ENCODE measurements at regions not wholly inside any gene's neighbourhood (a gene's known extent, or its start where the extent isn't known, plus 50 kb on each side); places are given as distances from the start of the nearest gene placed in this dataset.

DNA sequence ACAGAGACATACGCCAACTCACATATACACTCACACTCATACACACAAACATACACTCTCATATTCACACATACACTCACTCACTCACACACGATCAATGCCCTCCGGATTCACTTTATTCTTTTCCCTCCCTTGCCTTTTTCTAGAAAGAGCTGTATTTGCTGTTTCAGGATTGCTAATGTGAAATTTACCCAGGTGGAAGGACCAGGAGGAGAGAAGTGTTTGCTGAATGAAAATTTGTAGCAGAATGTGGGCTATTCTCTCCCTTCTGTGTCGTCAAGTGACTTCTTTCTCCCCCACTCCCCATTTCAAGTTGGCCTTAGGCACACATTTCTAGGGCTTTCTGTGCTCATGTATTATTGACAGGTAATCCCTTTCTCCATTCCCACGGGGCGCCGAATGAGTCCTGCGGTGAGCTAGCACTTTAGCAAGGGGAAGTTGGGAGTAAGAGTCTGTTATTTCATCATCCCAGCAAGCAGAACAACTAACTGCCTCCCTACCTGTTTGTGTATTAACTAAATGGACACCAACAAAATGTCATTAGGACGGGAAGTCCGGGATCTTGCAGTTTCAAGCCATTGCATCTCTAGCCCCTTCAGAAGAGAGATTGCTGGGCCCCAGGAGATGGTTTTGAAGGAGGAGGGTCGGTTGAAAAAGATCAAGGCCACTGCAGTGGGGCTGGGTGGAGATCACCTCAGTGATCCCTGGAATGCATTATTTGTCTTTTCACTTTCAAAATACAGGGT, 97.1 kb upstream of the TAF11L2 start:
- intact Hi-C loops (cut with DNase I): no loop called here
- DNase-seq: no peak
- no peaks in the 10 kb centered on the region for H3K9me3 ChIP-seq
- H3K27ac ChIP-seq: no peak overlapping the region
- H3K4me3 ChIP-seq: no peak overlapping the region
- H3K4me1 ChIP-seq: peaks cover 0 to 7% (median 0%) of the 10 kb centered on the region in 3 donors
- H3K27me3 ChIP-seq: peaks cover 0 to 12% (median 0%) of the 10 kb centered on the region in 4 donors
- no peaks in the 10 kb centered on the region for H3K36me3 ChIP-seq
- TF ChIP-seq POLR2A (IDR thresholded peaks at IDR 0.05): no peak
- TF ChIP-seq, protein P1, sequence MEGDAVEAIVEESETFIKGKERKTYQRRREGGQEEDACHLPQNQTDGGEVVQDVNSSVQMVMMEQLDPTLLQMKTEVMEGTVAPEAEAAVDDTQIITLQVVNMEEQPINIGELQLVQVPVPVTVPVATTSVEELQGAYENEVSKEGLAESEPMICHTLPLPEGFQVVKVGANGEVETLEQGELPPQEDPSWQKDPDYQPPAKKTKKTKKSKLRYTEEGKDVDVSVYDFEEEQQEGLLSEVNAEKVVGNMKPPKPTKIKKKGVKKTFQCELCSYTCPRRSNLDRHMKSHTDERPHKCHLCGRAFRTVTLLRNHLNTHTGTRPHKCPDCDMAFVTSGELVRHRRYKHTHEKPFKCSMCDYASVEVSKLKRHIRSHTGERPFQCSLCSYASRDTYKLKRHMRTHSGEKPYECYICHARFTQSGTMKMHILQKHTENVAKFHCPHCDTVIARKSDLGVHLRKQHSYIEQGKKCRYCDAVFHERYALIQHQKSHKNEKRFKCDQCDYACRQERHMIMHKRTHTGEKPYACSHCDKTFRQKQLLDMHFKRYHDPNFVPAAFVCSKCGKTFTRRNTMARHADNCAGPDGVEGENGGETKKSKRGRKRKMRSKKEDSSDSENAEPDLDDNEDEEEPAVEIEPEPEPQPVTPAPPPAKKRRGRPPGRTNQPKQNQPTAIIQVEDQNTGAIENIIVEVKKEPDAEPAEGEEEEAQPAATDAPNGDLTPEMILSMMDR (IDR thresholded peaks at IDR 0.05): no peak
- WGBS, 2 donors: 55 to 56% methylated on average over 10 to 11 of the region's 11 CpGs

DNA sequence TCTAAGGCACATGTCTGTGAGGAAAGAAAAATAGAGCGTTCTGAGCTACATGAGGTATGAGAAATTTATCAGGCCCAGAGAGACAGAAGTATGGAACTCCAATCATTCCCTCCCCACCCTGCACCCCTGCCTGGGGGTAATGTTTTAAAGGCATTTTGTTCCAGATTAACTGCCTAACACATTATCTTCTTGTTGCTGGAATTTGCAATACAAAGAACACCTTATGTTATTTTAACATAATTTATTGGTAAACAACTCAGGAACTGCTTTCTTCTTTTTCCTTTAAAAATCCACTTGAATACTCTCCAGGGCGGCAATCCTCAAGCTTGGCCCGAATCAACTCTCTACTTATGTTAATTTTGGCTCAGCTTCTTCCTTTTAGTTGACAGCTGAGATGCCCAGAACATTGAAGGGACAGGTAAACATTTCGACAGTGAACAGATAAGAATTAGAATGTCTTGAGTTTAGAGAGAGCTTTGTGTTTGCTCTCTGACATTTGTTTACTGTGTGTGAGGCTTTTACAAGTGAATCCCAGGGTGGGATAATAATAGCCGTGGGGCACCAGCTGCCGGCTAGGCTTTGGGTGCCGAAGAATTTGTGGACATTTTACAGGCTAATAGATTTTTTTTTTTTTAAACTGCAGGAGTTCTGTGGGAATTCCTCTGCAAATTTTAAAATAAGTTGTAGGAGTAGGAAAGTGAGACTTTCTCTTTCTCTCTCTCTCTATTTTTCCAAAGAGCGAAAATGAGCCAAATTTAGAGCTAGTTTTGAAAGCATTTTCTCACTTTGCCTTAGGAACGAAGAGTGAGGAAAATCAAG, 96.4 kb upstream of the TAF11L2 start:
- H3K27me3 ChIP-seq: peaks cover 0 to 12% (median 0%) of the 10 kb centered on the region in 4 donors
- WGBS, 2 donors: 39 to 50% methylated on average over 9 of the region's 9 CpGs
- TF ChIP-seq, protein P1 (IDR thresholded peaks at IDR 0.05): no peak
- no peak for TF ChIP-seq POLR2A (IDR thresholded peaks at IDR 0.05)
- intact Hi-C loops (cut with DNase I): no loop called here
- H3K27ac ChIP-seq: no peak overlapping the region
- H3K9me3 ChIP-seq: no peaks in the 10 kb centered on the region
- no peak for DNase-seq
- no peak overlapping the region for H3K4me3 ChIP-seq
- H3K4me1 ChIP-seq: peaks cover 0 to 7% (median 2%) of the 10 kb centered on the region in 3 donors
- H3K36me3 ChIP-seq: no peaks in the 10 kb centered on the region

DNA sequence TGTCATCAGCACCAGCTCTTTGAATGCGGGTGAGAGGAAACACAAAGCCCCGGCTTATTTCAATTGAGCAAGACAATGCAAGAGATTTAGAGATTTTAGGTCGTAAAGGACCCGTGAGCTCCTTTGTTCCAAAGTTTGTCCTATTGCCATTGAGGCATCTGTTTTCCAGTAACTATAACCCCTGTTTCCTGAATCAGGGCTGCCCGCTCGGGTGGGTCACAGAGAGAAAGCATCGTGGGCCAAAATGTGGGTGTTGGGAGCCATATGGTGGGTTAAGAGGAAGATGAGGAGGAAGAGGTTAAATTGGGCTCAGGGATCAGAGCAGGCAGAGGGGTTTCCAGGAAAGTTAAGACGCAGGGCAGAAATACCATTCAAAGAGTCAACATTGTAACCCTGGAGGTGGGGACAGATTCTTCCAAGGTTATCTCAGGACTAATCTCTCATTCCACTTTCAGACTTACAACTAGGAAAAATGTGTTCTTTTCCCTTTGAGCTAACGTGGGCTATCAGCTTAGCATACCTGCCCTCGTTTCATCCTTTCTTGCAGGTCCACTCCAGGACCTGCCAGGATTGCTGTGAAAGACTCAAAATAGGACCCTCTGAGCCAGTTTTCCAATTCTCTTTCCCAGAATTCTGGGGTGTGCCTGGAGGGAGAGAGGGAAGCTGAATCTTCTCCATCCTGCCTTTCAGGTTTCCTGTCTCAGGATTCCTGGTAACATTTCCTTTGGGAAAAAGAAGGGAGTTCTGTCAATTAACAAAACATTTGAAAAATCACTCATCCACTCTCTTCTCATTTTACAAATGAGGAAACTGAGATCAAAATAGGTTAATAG, 95.5 kb upstream of the TAF11L2 start:
- intact Hi-C loops (cut with DNase I): no loop called here
- 31 to 45% methylated on average over 10 of the region's 10 CpGs for WGBS, 2 donors
- TF ChIP-seq, protein P1 (IDR thresholded peaks at IDR 0.05): no peak
- no peak for TF ChIP-seq POLR2A (IDR thresholded peaks at IDR 0.05)
- Histone ChIP-seq H3K27ac (no peak overlapping the region), H3K9me3 (no peaks in the 10 kb centered on the region), H3K27me3 (peaks cover 0 to 12% (median 0%) of the 10 kb centered on the region in 4 donors), H3K4me1 (peaks cover 0 to 7% (median 4%) of the 10 kb centered on the region in 3 donors), H3K36me3 (no peaks in the 10 kb centered on the region), H3K4me3 (no peak overlapping the region)
- DNase-seq: no peak

DNA sequence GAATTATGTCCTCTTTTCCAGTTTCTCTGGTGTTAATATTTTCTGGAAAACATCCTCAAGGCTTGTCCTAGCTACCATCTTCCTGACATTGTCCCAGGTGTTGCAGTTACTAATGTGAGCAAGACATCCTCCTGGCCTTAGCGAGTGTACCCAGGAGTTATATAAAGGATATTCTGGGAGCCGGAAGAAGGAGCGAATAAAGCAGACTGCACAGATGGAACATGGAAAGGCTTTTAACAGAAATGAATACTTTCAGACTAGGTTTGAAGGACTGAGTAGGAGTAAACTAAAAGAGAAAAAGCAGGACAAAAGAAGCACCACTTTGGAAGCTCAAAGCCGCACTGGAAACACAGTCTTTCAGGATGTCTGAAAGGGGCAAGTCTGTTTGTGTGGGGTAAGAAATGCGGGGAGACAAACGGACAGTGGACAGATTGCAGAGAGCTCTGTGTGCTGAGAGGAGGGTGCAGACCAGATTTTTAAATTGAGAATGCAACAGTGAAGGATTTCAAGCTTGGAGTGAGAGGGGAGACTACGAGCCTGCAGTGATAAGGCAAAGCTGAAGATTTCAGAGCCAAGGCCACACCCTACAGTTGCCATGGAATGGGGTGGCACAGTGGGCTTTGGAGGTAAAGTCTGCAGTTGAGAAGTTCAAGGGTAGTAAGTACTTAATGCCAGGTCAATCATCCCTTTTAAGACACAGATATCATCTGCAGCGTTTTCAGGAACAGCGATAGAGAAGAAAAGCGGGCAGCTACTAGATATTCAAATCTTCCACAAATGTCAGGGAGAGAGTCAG, 94.1 kb upstream of the TAF11L2 start:
- no peaks in the 10 kb centered on the region for H3K9me3 ChIP-seq
- H3K27me3 ChIP-seq: peaks cover 0 to 8% (median 0%) of the 10 kb centered on the region in 4 donors
- H3K36me3 ChIP-seq: no peaks in the 10 kb centered on the region
- H3K27ac ChIP-seq: no peak overlapping the region
- TF ChIP-seq, protein P1 (IDR thresholded peaks at IDR 0.05): no peak
- no peak for TF ChIP-seq POLR2A (IDR thresholded peaks at IDR 0.05)
- H3K4me3 ChIP-seq: no peak overlapping the region
- intact Hi-C loops (cut with DNase I): no loop called here
- no peak for DNase-seq
- WGBS, 2 donors: 77 to 78% methylated on average over 10 of the region's 10 CpGs
- H3K4me1 ChIP-seq: peaks cover 0 to 7% (median 4%) of the 10 kb centered on the region in 3 donors
